NCI-H2196 (cell line): ENCODE measurements at regions not wholly inside any gene's neighbourhood (a gene's known extent, or its start where the extent isn't known, plus 50 kb on each side); places are given as distances from the start of the nearest gene placed in this dataset.
"Not testable (repeated sequence)": the region's sequence is repeated elsewhere in the genome, so short reads cannot be mapped to it uniquely, and the experiment has no call there.

ENCODE experiments used
- DNase-seq: peaks from one replicate; lab custom pipeline; 2025; ENCODE audit not compliant: unreplicated experiment; lab: John Stamatoyannopoulos, UW

GRCh38 chr22:19599626-19600243 lies 75.5 kb upstream of the CLDN5 start:
- no peak for DNase-seq

GRCh38 chr22:19603346-19603745 lies 79.1 kb upstream of the CLDN5 start:
- not testable (repeated sequence) for DNase-seq

GRCh38 chr22:19603767-19604166 lies 79.6 kb upstream of the CLDN5 start:
- no peak for DNase-seq

GRCh38 chr22:19604711-19605268 lies 80.6 kb upstream of the CLDN5 start:
- DNase-seq: no peak

- DNase-seq: peak; percentile 37
Measured at GRCh38 chr22:19605508-19606331, 81.5 kb upstream of the CLDN5 start.

- DNase-seq: no peak
Measured at GRCh38 chr22:19606332-19607191, 82.4 kb upstream of the CLDN5 start.

- DNase-seq: peak; percentile 78
Measured at GRCh38 chr22:19607192-19608002, 83.2 kb upstream of the CLDN5 start.

- no peak for DNase-seq
Measured at GRCh38 chr22:19608003-19608690, 83.9 kb upstream of the CLDN5 start.

GRCh38 chr22:19609753-19610152 lies 85.5 kb upstream of the CLDN5 start:
- not testable (repeated sequence) for DNase-seq

- DNase-seq: no peak
Measured at GRCh38 chr22:19610518-19611253, 86.5 kb upstream of the CLDN5 start.

- DNase-seq: no peak
Measured at GRCh38 chr22:19611590-19611989, 87.4 kb upstream of the CLDN5 start.

- no peak for DNase-seq
Measured at GRCh38 chr22:19612866-19613572, 88.8 kb upstream of the CLDN5 start.

GRCh38 chr22:19614536-19614863 lies 90.3 kb upstream of the CLDN5 start:
- no peak for DNase-seq

GRCh38 chr22:19615001-19615461 lies 90.8 kb upstream of the CLDN5 start:
- no peak for DNase-seq

GRCh38 chr22:19615867-19616581 lies 91.8 kb upstream of the CLDN5 start:
- no peak for DNase-seq

GRCh38 chr22:19619144-19620009 lies 94.9 kb upstream of the SEPTIN5 start:
- DNase-seq: no peak

- no peak for DNase-seq
Measured at GRCh38 chr22:19620742-19621371, 93.4 kb upstream of the SEPTIN5 start.
